ENCODE measurements at regions not wholly inside any gene's neighbourhood (a gene's known extent, or its start where the extent isn't known, plus 50 kb on each side); places are given as distances from the start of the nearest gene placed in this dataset.

DNA sequence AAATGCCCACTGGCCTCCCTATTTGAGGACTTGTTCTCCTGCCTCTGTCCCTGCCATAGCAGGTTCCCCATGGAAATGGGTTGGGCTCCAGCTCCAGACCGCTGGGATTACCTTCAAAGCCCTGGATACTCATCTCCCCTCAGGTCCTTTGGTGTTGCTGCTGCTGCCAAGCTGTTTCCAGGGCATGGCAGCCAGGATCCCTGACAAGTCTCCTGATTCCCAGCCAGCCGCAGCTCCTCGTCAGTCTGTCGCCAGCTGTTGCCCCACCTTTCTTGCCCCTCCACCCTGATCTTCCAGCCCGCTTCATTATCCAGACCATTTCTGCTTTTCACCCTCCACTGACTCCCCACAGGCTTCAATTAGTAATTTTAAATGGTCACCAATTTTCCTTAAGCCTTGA lies 68.3 kb upstream of the KCND3 start:
- TF ChIP-seq EZH2 (IDR thresholded peaks at IDR 0.05; ENCODE audit: low read depth), result no peak
- TF ChIP-seq, protein P1, sequence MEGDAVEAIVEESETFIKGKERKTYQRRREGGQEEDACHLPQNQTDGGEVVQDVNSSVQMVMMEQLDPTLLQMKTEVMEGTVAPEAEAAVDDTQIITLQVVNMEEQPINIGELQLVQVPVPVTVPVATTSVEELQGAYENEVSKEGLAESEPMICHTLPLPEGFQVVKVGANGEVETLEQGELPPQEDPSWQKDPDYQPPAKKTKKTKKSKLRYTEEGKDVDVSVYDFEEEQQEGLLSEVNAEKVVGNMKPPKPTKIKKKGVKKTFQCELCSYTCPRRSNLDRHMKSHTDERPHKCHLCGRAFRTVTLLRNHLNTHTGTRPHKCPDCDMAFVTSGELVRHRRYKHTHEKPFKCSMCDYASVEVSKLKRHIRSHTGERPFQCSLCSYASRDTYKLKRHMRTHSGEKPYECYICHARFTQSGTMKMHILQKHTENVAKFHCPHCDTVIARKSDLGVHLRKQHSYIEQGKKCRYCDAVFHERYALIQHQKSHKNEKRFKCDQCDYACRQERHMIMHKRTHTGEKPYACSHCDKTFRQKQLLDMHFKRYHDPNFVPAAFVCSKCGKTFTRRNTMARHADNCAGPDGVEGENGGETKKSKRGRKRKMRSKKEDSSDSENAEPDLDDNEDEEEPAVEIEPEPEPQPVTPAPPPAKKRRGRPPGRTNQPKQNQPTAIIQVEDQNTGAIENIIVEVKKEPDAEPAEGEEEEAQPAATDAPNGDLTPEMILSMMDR (conservative IDR thresholded peaks at IDR 0.05), result no peak
